Activated effector memory CD4-positive, alpha-beta T cell treated with anti-CD3 and anti-CD28 coated beads, Interleukin-2, amount 50 U/mL, for 16 hours (primary cell): ENCODE measurements at regions not wholly inside any gene's neighbourhood (a gene's known extent, or its start where the extent isn't known, plus 50 kb on each side); places are given as distances from the start of the nearest gene placed in this dataset.
"Not testable (repeated sequence)": the region's sequence is repeated elsewhere in the genome, so short reads cannot be mapped to it uniquely, and the experiment has no call there.

Experiments used
- DNase-seq: peaks from one replicate; pipeline ENCODE4 v3.0.0-alpha.2; 2020

DNA sequence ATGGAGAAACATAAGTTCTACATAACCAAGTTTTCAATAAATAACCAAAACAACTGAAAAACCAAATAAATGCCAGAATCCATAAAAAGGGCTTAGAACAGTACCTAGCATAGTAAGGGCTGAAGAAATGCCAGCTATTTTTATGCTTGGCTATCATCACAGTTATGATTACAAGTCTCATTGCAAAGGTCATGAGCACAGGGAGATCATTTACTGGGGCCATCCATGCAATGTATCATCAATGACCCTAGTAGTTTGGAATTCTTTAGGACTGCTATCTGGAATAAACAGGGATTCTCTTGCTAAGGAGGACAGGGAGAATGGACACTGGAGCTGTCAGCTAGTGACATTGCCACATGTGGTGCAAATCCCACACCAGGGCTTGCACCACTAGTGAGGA lies 92.5 kb upstream of the NAP1L1 start:
- DNase-seq = no peak

DNA sequence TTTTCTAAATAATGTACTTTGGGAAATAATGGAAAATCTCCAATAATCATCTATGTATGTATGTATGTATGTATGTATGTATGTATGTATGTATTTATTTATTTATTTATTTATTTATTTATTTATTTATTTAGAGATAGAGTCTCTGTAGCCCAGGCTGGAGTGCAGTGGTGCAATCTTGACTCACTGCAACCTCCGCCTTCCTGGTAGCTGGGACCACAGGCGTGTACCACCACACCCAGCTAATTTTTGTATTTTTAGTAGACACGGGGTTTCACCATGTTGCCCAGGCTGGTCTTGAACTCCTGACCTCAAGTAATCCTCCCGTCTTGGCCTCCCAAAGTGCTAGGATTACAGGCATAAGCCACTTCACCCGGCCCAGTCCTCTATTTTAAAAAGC lies 91.5 kb upstream of the NAP1L1 start:
- not testable (repeated sequence) for DNase-seq

DNA sequence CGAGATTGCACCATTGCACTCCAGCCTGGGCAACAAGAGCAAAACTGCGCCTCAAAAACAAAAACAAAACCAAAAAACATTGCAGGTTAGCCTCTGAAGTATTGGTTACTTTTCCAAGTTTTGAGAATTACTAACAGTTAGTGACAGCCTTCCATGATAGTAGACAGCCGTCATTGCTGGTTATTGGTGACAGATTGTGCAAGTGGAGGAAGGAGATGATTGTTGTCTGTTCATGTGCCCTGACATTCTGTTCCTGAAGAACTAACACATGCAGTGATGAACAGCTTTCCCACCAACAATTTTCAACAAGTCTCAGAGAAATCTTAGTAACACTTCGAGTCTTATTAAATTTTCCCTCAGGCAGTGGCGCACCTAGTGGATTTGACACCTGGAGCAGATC lies 89.3 kb upstream of the NAP1L1 start:
- DNase-seq = no peak

DNA sequence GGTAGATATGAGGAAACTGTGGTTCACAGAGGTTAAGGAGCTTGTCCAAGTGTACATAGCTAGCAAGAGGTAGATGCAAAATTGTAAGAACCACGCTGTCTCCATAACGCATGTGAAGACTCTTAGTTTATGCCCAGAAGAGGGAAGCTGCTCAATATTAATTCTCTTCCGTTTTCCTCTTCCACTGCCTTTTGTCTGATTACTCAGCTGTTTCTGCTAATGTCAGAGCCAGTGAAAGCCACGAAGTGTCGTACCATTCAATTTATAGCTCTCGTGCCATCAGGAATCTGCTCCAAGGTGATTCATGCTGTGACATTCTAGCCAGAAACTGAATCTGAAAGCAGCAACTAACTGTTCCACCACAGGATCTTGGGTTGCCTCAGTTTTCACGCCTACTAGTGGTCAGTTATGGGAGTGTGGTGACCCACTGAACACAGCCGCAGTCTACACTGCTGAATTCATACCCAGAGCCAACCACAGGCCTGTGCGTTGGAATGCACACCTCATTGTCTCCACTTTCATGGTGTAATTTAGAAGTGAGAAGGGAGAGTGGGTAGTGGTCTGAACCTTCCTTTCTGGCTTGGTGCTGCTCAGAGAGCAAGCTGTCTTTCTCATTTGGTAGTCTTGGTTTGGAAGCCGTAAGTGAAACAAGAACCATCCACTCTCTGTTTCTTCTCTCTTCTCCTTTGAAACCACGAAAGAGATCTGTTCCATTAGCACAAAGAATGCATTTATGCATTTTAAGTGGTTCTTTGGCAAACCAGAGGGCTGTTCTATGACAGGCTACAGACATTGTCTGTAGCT lies 74.2 kb upstream of the NAP1L1 start:
- peak; percentile 88 for DNase-seq

DNA sequence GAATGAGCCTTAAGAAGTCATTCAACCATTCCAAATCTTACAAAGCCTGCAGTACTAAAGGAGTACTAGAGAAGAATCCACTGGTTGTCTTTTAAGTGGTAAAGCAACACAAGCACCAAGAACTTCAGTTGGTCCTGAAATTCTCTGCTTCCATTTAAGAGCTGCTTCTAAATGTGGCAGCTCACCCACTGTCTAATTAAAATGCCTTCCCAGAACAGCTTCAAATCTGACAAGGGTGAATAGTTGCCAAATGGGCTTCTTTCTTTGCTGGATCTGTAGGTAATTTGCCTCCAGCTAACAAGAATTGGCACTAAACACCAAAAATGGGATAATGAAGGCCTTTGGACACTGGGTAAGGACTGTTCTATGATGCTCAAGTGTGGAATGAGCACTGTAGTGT lies 72.2 kb upstream of the NAP1L1 start:
- no peak for DNase-seq

DNA sequence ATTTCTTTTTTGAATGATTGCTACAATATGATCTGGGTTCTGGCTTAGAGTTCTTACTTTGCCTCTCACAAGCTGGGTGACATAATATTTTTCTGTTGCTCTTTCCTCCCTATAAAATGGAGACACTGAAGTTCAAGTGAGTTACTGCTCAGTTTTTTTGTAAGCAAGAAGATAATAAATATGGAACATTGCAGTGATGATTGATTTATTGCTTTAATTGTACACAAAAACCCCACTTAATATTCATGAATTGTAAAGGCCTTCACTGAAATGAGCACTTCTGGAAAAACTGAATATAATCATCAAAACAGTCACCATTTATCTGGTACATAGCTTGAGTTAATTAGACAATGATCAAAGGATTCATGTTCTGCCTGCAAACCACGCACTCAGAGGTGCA lies 71.8 kb upstream of the NAP1L1 start:
- no peak for DNase-seq

DNA sequence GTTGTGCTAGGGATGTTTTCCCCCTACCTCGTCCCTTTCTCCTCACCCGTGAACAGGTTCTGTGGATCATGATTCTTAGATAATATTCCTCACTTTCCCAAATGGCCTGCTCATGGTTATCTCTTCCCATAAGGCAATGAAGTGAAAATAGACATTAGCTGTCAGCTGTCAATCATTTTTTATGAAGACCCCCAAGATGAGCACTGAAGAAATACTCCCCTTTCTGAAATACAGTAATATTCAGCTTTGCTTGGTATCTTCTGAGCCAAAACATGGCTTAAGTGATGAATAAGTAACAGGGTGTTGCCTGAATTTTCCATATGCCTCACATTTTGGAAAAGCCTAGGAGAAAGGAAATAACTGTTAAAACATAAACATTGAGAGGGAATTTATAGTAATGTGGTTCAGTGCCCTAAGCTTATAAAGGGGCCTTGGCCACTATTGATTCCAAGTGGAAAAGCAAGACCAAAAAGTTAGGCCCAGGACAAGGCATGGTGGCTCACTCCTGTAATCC lies 70.7 kb upstream of the NAP1L1 start:
- DNase-seq = no peak

DNA sequence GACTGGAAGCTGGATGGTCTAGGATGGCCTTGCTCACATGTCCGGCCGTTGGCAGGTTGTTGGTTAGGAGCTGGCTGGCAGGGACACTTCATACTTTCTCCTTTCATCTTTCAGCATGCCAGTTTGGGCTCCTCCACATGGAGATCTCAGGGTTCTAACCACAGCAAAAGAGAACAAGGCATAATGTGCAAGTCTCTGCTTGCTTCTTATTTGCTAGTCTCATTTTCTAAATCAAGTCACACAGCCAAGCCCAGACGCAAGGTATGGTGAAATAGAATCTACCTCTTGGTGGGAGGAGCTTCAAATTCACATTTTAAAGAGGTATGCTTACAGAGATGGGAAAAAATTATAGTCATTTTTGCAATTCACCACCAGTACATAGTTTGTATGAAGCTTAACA lies 69.1 kb upstream of the NAP1L1 start:
- DNase-seq = no peak

DNA sequence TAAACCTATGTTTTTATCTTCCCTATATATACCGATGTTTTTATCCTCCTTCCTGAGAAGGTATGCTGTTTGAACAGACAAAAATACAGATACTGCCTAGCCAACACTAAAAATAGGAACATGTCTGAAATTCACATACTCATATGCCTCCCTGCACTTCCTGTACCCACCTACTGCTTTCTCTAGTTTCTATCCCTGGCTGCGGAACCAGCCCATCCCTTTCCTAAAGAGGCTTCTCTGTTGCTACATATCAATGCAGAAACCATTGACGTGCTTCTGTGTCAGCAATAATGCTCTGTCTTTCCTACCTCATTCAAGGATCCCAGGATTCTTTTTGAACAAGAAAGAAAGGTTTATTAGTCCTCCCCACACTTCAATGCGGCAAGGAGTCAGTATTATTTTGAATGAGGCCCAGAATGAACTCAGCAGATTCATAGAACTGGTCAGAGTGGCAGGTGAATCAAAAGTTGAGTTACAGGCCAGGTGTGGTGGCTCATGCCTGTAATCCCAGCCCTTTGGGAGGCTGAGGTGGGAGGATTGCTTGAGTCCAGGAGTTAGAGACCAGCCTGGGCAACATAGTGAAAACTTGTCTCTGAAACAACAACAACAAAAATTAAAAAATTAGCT lies 67.8 kb upstream of the NAP1L1 start:
- no peak for DNase-seq

DNA sequence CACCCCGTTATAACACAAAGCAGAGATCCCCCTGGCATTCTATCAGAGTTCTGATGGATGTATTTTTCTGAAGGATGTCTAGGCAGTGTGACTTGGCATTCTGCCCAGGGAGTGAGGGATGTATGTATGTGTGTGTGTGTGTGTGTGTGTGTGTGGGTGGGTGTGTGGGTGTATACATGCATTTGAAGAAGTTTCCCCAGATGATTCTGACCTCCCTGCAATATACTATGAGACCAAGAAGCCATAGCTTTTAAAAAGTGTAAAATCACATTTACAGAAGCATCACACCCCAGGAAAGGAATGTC lies 59.7 kb upstream of the NAP1L1 start:
- DNase-seq = peak; percentile 74

DNA sequence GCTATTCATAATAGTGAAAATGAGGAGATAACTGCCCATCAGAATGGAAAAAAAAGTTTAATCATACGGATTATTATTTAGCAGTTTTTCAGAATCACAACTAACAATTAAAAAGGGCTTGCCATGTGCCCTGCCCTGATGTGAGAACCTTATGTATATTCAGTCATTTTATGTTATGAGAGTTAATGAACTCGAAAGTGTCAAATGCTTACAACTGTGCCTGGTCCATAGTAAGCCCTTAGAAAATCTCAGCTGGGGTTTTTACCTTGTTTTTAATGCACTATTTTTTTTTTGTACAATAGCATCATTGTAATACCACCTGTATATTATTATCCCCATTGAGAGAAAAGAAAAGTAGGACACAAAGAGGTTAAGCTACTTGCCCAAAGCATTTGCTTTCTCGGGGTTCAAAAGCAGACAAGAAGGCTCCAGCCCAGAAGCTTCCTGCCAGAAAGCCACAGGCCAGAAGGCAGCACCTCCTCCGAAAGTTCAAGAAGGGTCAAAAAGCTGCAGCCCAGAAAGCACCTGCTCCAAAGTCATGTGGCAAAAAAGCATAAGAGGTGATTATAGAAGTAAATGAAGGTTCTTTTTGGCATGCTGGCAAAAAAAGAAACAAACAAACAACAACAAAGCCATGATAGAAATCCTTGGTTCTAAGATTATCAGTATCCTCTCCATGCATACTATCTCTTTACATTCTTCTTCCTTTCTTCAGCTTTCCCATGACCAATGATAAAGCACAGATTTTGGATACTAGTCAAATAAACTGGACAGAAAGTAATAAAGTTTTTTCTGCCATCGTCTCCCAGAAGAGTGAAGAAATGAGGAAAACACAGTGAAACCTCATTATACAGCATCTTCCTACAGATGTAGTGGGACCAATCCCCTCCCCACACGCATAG lies 59.1 kb upstream of the NAP1L1 start:
- peak; percentile 64 for DNase-seq

DNA sequence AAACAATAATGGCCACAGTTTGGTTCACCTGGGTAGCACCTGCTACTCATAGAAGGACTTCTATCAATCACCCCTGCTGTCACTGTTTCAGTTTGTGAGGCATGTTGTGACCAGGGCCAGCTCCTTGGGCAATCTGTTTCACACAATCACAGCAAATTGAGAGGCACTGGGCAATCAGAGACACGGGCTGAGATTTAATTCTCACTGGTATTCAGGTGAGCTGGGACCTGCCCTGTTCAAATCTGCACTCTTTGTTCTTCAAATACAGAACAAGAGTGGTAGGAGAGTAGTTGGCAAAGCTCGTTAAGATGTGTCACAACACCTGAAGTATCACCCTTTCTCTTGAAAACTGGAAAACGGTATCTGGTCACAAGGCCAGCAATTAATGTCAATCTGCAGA lies 57.8 kb upstream of the NAP1L1 start:
- no peak for DNase-seq

DNA sequence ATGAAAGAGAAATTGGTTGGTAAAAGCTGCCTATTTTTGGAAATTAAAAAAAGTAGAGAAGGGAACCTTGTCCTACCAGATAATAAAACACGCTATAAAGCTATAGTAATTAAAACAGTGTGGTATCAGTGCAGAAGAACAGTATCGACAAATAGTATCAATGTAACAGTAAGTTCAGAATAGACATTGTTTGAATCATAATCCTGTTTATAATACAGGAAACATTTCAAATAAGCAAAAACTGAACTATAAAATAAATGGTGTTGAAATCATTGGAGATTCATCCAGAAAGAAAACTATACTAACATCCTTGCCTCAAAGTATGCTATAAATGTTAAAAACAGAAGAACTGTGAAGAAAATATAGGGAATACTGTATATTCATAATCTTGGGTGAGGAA lies 54.2 kb upstream of the NAP1L1 start:
- DNase-seq = no peak

DNA sequence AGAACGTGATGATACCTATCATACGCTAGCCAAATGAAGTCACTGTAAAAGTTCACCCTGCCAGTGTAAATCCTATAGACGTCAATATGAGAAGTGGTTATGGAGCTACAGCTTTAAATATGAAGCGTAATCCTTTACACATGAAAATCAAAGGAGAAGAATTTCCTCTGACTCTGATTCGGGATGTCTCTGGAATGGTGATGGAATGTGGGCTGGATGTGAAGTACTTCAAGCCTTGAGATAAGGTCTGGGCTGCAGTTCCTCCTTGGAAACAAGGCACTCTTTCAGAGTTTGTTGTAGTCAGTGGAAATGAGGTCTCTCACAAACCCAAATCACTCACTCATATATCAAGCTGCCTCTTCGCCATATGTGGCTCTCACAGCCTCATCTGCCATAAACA lies 53.1 kb upstream of the NAP1L1 start:
- no peak for DNase-seq

DNA sequence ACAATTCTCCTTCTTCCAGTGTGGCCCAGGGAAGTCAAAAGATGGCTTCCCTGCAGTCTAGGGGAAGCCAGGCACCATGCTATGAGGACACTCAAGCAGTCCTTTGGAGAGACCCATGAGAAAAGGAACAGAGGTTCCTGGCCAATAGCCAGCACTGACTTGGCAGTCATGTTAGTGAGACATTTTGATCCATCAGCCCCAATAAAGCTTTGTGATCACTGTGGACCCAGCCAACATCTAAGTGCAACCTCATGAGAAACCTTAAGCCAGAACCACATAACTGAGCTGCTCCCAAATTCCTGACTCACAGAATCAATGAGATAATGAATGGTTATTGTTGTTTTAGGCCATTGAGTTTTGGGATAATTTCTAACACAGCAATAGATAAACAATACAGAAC lies 51.0 kb upstream of the NAP1L1 start:
- no peak for DNase-seq
